NCI-H187 (cell line): ENCODE measurements at regions not wholly inside any gene's neighbourhood (a gene's known extent, or its start where the extent isn't known, plus 50 kb on each side); places are given as distances from the start of the nearest gene placed in this dataset.

ENCODE experiments used
- DNase-seq, 2 experiments: peaks; one replicate each; lab custom pipeline; 2025; lab: John Stamatoyannopoulos, UW

DNA sequence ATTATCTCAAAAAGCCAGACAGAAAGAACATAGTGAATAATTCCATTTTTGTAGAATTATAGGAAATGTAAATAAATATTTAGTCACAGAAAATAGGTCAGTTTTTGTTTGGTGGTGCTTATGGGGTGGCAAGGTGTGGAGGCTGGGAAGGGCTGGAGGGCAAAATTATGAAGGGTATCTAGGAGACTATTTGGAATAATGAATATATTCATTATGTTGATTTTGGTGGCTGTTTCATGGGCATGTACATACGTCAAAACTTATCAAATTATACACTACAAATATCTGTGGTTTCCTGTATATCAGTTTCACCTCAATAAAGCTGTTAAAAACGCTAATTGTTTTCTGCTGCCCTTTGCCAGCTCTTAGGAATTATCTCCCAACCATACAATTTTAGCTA, 298.7 kb upstream of the GOLIM4 start:
- no peak for DNase-seq

GRCh38 chr3:168386301-168386700, 290.6 kb upstream of the GOLIM4 start:
- DNase-seq = no peak

DNA sequence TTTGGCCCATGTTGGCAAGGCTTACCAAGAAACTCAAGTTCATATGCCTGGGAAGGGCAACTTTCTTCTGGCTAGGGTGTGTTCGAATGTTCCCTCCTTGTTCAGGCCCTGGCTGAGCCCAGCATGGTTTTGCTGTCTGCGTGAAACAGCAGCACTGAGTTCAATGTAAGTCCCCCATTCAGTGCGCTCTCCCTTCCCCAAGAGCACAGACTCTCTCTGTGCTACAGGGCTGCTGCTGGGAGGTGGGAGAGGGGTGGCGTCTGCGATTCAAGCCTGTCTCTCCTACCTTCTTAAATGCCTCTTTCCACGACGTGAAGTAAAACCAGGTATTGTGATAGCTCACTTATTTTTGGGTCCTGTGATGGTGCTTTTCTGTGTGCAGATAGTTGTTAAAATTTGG, 289.3 kb upstream of the GOLIM4 start:
- DNase-seq = no peak

DNA sequence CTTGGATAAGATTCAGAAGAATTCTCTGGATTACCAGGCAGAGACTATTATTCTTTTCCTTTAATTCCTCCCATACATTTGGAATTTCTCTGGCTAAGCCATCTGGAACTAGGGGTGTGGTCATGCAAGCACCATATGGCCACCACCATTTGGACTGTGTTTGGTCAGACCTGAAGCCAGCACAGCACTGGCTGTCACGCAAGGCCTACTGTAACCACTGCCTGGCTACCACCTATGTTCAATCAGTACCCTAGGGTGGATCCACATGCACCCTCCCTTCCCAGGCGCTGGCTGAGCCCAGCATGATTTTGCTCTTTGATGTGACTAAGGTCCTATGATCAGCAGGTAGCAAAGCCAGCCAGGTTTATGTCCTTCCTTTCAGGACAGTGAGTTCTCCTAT, 287.8 kb upstream of the GOLIM4 start:
- no peak for DNase-seq

DNA sequence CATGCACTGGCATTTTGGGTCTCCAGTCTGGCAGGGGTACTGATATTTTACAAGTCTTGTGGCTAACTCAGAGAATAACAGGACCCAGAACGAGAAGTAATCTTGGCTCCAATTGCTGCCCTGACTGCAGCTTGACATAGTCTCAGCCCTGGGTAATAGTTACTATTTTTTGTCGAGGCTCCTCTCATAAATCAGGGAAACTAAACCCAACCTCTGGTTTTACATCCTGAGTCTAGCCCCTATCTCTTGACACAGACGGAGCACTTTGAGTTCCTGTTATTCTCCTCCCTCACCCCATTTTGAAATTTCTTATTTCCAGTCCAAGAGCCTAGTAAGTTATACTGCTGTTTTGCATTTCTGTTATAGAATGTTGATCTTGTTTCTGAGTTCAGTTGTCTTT, 276.1 kb upstream of the GOLIM4 start:
- DNase-seq = no peak

DNA sequence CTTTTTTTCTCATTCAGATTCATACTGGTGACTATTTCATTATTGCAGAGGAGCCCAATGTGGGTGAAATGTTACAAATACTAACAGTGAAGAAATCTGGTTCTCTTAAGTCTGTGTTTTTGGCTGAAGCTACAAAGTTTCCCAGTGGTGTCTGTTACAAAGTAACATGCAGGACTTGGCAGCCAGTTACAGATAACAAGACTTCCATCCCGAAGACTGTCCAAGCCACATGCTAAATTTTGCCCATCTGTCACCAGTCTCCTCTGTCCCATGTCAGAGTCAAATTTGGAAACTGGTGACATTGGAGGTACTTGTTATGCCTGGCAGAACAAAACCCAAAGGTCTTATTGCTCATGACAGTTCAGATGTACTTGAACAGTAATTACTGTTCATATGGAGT, 269.2 kb upstream of the GOLIM4 start:
- no peak for DNase-seq

DNA sequence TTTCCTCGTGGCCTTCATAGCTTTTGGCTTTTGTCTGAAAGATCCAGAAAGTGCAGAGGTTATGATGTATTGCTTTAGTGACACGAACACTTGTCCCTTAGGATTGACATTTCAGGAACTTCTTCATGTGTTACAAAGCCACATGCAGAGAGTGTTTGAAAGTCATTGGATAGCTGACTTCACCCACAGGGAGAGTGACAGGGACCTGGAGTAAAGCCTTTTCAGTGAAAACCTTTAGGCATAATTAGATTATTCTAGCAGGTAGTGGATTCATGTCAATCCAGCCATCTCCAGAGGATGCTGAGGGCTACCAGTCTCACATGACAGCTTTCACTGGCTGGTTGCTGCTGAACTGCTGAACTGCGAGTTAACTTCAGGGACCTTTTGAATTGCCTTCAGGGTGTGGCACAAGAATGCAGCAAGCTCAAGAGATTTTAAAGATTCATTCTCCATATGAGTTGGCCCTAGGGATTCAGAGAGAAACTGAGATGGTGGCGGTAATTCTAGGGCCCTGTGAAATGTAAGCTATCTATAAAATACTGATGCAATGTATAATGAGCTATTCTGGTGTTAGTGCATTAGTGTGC, 267.0 kb upstream of the GOLIM4 start:
- no peak for DNase-seq

GRCh38 chr3:168362156-168362555, 266.4 kb upstream of the GOLIM4 start:
- no peak for DNase-seq

DNA sequence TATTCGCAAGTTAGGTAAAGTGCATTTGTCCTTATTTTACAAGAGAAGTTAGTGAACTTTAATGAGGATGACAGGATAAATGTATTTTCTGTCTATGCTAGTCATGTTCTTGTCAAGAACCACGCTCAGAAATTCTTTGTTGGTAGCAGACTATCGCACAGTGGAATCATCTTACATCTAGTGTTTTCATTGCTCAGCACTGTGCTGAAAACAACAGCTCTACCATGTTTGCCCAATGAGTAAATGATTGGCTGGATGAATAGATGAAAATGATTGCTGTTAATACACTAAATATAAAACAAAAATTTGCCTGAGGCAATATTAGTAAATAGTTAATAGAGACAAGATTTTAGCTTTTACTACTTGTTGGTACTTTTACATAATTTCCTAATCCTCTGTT, 265.3 kb upstream of the GOLIM4 start:
- no peak for DNase-seq

DNA sequence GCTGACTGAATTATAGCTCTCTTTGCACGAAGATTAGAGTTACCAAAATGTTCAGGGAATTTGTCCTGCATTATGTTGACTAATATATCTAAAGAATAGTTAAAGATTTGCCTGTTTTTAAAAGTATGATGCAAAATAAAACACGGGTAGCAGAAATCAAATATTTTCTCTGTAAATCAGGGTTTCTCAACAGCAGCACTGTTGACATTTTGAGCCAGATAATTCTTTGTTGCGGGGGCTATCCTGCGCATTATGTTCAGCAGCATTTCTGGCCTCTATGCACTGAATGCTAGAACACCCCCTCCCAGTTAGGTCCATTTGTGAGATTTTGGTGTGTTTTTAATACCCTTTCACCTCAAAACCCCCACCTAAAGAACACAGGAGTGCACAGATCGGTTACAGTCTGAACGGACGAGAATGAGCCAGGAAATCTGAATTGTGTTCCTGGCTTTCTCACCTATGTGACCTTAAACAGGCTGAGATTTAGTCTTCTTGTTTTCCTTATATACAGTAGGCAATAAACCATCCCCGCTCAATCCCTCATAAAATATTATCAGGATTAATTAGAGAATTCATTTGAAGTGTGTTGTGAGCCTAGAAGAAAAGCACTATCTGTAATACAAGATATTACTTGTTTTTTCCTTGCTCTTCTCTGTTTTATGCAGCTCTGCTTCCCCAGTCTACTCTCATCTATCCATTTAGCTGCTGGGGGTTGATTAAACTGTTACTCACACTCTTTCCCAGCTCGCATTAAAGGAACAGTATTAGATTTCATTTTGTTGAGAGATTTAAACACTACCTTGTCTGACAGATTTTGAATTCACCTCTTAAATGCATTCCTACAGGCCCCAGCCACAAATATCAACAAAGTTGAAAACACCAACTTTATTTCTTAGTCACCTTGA, 247.5 kb upstream of the GOLIM4 start:
- no peak for DNase-seq

GRCh38 chr3:168341956-168342936, 246.5 kb upstream of the GOLIM4 start:
- DNase-seq = no peak

- no peak for DNase-seq
These were observed 245.6 kb upstream of the GOLIM4 start for GRCh38 chr3:168341192-168341815.

- DNase-seq = no peak
These were observed 242.4 kb upstream of the GOLIM4 start for GRCh38 chr3:168338161-168338560.

- no peak for DNase-seq
These were observed 240.6 kb upstream of the GOLIM4 start for GRCh38 chr3:168336276-168336675.

- DNase-seq = no peak
These were observed 237.7 kb upstream of the GOLIM4 start for GRCh38 chr3:168333410-168333935.

GRCh38 chr3:168331756-168332155, 236.0 kb upstream of the GOLIM4 start:
- no peak for DNase-seq

DNA sequence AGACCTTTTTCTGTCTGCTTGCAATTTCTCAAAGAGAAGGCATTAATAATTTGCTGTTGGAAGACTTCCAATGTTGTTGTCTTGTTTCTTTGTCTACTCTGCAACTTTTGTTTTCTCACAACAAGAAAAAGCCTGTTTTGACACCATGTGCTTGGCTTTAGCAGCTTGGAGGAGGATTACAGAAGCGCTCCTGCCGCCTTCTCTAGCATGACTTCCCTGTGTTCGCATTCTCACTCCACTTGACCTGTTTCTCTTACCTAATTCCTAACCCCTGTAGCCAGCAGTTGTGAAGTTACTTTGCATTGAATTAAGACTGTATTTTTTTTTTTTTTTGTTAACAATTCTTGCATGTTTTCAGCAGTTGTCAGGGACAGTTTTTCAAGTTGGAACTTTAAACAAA, 235.3 kb upstream of the GOLIM4 start:
- no peak for DNase-seq

DNA sequence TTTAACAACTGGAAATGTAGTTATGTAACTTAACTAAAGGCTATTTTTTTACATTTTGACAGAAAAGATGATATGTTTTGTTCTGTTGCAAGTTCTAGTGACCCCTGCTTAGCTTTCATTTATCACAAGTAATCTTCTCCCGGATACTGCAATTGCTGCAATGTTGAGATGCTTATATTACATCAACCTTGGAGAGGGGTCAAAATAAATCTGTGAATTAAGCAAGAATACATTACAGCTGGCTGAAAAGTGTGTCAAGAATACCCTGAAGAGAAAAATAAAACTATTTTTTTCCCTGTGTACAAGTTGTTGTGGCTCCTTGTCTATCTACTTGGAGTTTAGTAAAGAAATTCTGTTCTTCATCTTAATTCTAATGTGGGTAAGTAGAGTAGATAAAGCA, 232.1 kb upstream of the GOLIM4 start:
- DNase-seq = no peak

- DNase-seq = no peak
These were observed 230.0 kb upstream of the GOLIM4 start for GRCh38 chr3:168325684-168326083.

- DNase-seq = no peak
These were observed 227.2 kb upstream of the GOLIM4 start for GRCh38 chr3:168322941-168323340.

DNA sequence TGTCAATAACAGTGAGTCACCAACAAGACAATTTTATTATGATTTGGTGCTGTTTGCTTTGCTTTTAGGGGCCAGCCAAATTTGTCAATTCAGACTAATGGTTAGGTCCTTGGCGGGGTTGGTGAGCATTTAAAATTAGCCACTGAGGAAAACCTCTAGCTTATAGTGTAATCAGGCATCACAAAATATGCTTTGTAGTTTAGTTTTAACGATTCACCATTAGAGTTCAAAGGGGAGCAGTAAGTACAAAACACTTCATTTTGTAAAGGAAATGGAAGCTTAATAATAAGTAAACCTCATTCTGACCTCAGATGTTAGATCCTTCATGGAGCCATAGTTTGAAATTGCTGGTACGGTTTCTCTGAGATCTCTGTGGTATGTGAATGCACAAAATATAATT, 218.4 kb upstream of the GOLIM4 start:
- no peak for DNase-seq

GRCh38 chr3:168312984-168313383, 217.3 kb upstream of the GOLIM4 start:
- no peak for DNase-seq
